Glutamatergic neuron (in vitro differentiated cells): ENCODE measurements at regions not wholly inside any gene's neighbourhood (a gene's known extent, or its start where the extent isn't known, plus 50 kb on each side); places are given as distances from the start of the nearest gene placed in this dataset.

Experiments
- DNase-seq: peaks from one replicate; pipeline ENCODE4 v3.0.0; 2022
- H3K27ac Mint-ChIP-seq: one replicate; pipeline ENCODE4 v1.8.0; 2020; ENCODE audit warnings: mild to moderate bottlenecking, mixed read lengths, inconsistent platforms; ENCODE audit not compliant: unreplicated experiment
- H3K27me3 Mint-ChIP-seq: one replicate; pipeline ENCODE4 v1.8.0; 2020; ENCODE audit warnings: mild to moderate bottlenecking, moderate library complexity, mixed read lengths, inconsistent platforms; ENCODE audit not compliant: unreplicated experiment
- H3K36me3 Mint-ChIP-seq: one replicate; pipeline ENCODE4 v1.8.0; 2020; ENCODE audit warnings: mild to moderate bottlenecking, mixed read lengths, inconsistent platforms; ENCODE audit not compliant: unreplicated experiment
- H3K4me1 Mint-ChIP-seq: one replicate; pipeline ENCODE4 v1.8.0; 2020; ENCODE audit warnings: mild to moderate bottlenecking, low read depth, mixed read lengths, inconsistent platforms; ENCODE audit not compliant: unreplicated experiment
- H3K4me3 Mint-ChIP-seq: one replicate; pipeline ENCODE4 v1.8.0; 2020; ENCODE audit warnings: mild to moderate bottlenecking, mixed read lengths, inconsistent platforms; ENCODE audit not compliant: unreplicated experiment
- H3K9me3 Mint-ChIP-seq: one replicate; pipeline ENCODE4 v1.8.0; 2020; ENCODE audit warnings: mild to moderate bottlenecking, moderate library complexity, mixed read lengths, inconsistent platforms; ENCODE audit not compliant: unreplicated experiment
- TF ChIP-seq, protein P1 (sequence below): fragments of 200-600 bp; sonication (generic); IDR thresholded peaks from one replicate; pipeline ENCODE4 v1.5.0; 2021; ENCODE audit not compliant: partially characterized antibody, unreplicated experiment

DNA sequence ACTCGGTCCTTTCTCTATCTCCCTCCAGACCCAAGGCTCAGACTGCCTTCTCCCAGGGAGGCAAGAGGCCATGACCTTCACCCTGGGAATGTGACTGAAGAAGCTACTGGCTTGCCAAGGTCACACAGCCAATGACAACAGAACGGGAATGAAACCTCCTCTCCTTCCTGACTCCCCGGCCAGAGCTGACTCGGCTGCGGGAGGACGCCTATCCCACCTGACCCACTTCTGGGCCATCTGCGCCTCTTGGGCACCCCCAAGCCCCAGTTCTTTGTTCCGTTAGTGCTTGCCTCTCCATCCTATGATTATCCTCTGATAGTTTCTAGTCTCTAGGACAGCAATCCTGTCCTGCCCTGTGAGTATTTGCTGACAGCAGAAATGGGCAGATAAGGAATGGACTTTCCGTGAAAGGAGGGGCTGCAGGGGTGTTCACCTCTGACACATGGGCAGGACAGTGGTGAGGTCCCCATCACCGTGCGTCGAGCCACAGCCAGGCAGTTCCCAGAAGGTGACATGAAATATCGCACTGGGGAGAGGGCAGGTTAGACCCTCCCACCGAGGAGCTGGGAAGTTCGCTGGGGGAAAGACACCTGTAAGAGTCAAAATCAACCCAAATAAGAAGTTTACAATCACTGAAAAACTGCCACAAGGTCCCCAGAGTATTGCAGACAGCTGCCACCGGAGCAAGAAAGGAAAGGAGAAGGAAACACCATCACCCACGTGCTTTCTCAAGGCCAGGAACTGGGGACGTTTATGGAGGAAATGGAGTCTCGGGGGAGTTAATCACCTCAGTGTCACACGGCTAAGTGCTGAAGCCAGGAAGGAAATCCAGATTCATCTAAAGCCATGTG lies 63.0 kb downstream of the INSIG1 start:
- Mint-ChIP-seq H3K9me3 (peaks cover 2% of the 10 kb centered on the region), H3K36me3 (no peaks in the 10 kb centered on the region), H3K4me1 (peaks cover 20% of the 10 kb centered on the region), H3K27me3 (peaks cover 5% of the 10 kb centered on the region), H3K4me3 (no peak overlapping the region), H3K27ac (no peak overlapping the region)
- TF ChIP-seq, protein P1, sequence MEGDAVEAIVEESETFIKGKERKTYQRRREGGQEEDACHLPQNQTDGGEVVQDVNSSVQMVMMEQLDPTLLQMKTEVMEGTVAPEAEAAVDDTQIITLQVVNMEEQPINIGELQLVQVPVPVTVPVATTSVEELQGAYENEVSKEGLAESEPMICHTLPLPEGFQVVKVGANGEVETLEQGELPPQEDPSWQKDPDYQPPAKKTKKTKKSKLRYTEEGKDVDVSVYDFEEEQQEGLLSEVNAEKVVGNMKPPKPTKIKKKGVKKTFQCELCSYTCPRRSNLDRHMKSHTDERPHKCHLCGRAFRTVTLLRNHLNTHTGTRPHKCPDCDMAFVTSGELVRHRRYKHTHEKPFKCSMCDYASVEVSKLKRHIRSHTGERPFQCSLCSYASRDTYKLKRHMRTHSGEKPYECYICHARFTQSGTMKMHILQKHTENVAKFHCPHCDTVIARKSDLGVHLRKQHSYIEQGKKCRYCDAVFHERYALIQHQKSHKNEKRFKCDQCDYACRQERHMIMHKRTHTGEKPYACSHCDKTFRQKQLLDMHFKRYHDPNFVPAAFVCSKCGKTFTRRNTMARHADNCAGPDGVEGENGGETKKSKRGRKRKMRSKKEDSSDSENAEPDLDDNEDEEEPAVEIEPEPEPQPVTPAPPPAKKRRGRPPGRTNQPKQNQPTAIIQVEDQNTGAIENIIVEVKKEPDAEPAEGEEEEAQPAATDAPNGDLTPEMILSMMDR: no peak
- DNase-seq: peak; percentile 9

DNA sequence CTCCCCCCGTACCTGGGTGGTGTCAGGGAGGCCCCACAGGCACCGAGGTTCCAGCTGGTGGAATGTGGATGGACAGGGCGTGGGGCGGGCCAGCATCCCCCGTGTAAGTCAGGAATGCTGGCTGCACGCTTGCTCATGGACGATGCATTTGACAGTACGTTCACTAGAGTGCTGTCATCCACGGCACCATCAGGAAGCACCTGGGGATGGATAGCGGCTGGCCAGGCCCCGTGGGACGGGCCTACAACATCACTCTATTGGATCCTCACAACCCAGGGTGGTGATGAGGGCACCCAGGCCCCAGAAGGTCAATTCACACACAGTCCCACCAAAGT lies 63.6 kb downstream of the INSIG1 start:
- Mint-ChIP-seq H3K27me3 (peaks cover 5% of the 10 kb centered on the region), H3K36me3 (no peaks in the 10 kb centered on the region), H3K4me3 (no peak overlapping the region), H3K4me1 (peaks cover 20% of the 10 kb centered on the region), H3K27ac (no peak overlapping the region), H3K9me3 (no peaks in the 10 kb centered on the region)
- TF ChIP-seq, protein P1: no peak
- peak; percentile 12 for DNase-seq

DNA sequence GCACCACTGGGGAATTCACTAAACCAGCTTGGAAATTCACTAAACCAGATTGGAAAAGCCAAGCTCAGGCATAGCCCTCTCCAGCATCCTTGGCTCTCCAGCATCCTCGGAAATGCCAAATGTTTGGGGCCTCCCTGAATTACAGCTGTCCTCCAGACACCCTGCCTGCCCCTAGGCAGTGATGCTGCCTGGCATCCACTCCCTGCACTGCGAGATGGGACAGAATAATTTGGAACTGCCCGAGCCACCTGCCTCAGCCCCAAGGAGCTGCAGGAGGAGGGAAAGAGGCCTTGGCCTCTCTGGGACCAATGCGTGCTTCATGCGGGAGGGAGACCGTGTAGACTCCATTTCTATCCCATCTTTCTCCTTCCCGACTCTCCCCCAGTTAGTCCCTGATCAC lies 64.3 kb downstream of the INSIG1 start:
- no peaks in the 10 kb centered on the region for H3K9me3 Mint-ChIP-seq
- TF ChIP-seq, protein P1: no peak
- H3K4me3 Mint-ChIP-seq: no peak overlapping the region
- DNase-seq: peak; percentile 6
- H3K4me1 Mint-ChIP-seq: peaks cover 19% of the 10 kb centered on the region
- peaks cover 5% of the 10 kb centered on the region for H3K27me3 Mint-ChIP-seq
- no peak overlapping the region for H3K27ac Mint-ChIP-seq
- H3K36me3 Mint-ChIP-seq: no peaks in the 10 kb centered on the region

DNA sequence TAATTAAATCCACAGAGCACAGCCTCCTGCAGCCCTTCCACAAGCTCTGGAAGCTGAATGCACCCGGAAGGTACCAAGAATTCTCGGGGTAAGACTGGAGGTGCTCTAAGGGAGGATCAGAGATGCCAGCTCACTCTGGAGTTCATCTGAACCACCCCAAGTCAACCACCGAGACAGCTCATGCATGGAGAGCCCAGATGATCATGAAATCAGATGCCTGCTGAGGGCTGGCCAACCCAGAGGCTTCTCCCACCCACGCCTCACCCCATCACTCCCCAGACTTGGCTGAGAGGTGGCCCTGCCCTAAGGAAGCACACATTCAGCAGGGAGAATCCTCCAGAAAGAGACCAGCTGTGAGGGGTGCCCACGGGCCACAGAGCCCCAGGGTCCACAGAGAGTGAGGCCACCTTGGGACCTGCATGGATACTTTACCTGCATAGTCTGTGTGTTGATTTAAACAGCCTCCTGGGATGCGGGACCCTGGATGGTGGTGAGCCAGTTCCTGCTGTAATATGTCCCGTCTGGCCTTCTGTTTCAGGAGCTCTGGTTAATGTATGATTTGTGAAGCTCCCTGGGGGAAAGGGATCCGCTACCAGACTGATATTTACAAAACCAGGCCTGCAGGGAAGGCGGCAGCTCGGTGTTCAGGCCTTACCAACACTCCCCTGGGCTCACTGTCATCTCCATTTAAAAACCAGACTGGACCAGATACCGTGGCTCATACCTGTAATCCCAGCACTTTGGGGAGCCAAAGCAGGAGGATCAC lies 64.9 kb downstream of the INSIG1 start:
- TF ChIP-seq, protein P1: no peak
- H3K4me1 Mint-ChIP-seq: peaks cover 18% of the 10 kb centered on the region
- H3K27ac Mint-ChIP-seq: no peak overlapping the region
- H3K27me3 Mint-ChIP-seq: peaks cover 4% of the 10 kb centered on the region
- no peak overlapping the region for H3K4me3 Mint-ChIP-seq
- H3K36me3 Mint-ChIP-seq: no peaks in the 10 kb centered on the region
- DNase-seq: peak; percentile 3
- no peaks in the 10 kb centered on the region for H3K9me3 Mint-ChIP-seq

DNA sequence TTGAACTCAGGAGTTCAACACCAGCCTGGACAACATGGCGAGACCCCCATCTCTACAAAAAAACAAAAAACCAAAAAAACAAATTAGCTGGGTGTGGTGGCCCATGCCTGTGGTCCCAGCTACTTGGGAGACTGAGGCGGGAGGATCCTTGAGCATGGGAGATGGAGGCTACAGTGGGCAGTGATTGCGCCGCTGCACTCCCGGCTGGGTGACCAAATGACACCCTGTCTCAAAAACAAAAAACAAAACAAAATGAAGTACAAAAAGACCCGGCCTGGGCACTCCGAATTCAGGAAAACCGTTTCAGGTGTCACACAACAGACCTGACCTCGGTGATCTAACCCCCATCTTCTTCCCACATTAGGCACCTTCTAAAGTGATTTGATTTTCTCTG lies 65.5 kb downstream of the INSIG1 start:
- TF ChIP-seq, protein P1: no peak
- H3K9me3 Mint-ChIP-seq: peaks cover under 1% of the 10 kb centered on the region
- H3K36me3 Mint-ChIP-seq: no peaks in the 10 kb centered on the region
- H3K27ac Mint-ChIP-seq: no peak overlapping the region
- H3K27me3 Mint-ChIP-seq: peaks cover 4% of the 10 kb centered on the region
- no peak overlapping the region for H3K4me3 Mint-ChIP-seq
- peaks cover 16% of the 10 kb centered on the region for H3K4me1 Mint-ChIP-seq
- no peak for DNase-seq
